ENCODE measurements at regions not wholly inside any gene's neighbourhood (a gene's known extent, or its start where the extent isn't known, plus 50 kb on each side); places are given as distances from the start of the nearest gene placed in this dataset.

DNA sequence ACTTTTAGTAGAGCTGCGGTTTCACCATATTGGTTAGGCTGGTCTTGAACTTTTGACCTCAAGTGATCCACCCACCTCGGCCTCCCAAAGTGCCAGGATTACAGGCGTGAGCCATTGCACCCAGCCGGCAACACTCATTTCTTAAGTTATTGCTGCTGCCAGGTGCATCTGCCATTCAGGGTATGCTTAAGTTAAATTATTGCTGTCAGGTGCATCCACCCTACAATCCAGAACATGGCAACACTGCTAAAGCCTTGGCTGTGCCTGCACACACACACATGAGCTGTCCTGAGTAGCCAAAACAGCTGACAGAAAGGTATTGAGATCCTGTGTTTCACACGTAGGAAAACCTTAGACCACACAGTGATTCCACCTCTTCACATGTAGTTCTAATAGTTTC lies 148.2 kb downstream of the FAM161A start (continued):
- TF ChIP-seq CTBP2 (IDR thresholded peaks at IDR 0.05; ENCODE audit: borderline replicate concordance, insufficient read depth, insufficient read length, low read length) = no peak
- no peak for TF ChIP-seq POU5F1 (IDR thresholded peaks at IDR 0.05; ENCODE audit: low read depth, low read length)

Measured in H1 (cell line).